GM18519 (cell line): ENCODE measurements at regions not wholly inside any gene's neighbourhood (a gene's known extent, or its start where the extent isn't known, plus 50 kb on each side); places are given as distances from the start of the nearest gene placed in this dataset.
"Not testable (repeated sequence)": the region's sequence is repeated elsewhere in the genome, so short reads cannot be mapped to it uniquely, and the experiment has no call there.

ENCODE experiments used
- ATAC-seq: cut with Tn5 transposase; IDR thresholded peaks from one replicate; pipeline ENCODE4 v1.9.1; 2021; ENCODE audit warnings: mild to moderate bottlenecking, moderate library complexity; ENCODE audit not compliant: unreplicated experiment, low FRiP score

DNA sequence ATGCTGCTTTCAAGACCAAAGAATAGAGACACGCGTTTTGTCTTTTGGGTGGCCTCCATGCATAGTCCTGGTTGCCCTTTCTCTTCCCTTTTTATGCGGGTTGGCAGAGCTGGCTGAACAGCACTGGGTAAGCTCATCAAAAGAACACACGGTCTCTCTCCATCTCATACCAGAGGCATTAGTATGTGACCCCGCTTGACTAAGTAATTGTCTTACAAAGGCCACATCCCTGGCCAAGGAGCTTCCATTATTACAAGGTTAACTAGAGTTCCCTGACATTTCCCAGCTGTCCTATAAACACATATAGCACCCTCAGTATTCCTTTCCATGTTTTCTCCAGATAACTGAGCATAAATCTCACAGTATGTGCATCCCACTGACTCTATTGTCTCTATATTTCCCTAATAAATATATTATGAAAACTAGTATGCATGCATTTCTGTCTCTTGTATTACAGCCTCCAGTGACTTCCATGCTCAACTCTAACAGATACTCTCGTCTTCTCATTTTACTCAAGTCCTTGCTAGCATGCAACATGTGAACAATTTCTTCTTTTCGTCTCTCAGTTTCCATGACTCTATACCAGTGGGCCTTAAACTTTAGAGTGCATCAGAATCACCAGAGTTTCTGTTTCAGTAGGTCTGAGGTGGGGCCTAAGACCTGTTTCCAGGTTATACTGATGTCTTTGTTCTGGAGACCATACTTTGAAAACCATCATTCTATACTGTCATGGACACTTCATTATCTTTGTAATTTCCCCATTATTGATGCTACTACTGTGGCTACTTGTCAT, 247.7 kb upstream of the ARSJ start:
- no peak for ATAC-seq

DNA sequence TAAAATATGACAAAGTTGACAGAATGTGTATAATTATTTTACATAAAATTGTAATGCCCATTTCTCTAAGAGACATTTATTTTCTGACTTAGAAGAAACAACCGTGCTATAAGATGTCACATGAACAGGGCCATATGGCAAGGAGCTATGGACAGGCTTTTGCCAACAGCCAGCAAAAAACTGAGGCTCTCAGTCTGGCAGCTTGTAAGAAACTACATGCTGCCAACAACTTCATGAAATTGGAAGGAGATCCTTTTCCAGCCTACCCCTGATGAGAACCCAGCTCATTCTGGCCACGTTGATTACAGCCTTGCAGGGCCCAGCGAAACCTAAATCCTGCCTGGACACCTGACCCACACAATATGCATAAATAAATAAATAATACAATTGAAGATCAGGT, 250.3 kb upstream of the ARSJ start:
- no peak for ATAC-seq

DNA sequence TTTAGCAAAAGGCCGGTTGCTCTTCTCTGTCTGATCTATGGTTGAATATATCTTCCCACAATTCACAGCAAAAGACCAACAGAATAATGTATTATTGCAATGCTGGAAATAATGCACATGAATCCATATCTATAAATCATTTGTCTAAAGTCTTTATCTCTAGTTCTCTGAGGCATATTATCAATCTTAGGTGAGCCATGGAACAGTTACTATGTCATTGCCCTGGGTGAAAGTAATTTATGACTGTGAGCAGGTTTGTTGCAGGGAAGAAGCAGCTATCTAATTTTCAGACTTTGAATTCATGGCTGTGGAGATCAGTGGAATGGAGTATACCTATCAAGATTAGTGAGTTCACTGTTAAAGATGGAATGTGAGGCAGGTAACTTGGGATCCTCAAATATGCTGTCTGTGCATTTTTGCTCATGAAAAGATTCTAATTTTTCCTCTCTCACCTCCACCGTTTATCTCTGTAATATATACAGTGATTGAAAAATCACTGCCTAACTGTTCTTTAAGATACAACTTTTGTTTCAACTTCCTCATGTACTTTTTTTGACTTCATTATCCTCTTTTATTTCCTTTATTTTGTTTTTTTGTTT, 256.8 kb upstream of the ARSJ start:
- ATAC-seq: no peak

DNA sequence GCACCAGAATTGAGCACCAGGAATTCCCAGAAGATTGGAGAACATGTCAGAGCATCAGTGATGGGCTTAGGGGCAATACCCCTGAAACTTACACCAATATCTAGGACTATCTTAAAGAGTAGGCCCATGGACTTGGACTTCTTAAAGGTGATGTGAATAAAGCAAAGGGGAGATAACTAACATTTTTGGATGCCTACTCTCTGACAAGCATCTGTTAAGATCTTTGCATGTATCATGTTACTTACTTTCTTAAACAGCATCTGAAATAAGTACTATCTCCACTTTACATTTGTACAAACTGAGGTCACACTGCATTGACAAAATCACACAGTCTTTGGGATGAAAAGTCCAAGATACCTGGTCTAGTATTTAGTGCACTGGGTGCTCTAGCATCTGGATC, 258.6 kb upstream of the ARSJ start:
- ATAC-seq: no peak

DNA sequence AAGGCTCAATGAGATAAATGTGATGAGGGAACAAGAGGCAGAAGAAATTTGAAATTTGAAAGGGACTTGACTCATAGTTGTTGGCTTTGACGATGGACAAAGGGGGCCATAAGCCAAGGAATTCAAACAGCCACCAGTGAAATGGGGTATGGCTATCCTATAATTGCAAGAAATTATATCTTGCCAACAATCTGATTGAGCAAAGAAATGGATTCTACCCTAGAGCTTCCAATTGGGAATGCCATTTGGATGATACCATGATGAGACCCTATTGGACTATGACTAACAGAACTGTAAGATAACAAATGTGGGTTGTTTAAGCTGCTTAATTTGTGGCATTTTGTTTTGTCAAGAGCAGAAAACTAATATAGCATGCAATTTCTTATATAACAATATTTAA, 270.1 kb upstream of the ARSJ start:
- no peak for ATAC-seq

DNA sequence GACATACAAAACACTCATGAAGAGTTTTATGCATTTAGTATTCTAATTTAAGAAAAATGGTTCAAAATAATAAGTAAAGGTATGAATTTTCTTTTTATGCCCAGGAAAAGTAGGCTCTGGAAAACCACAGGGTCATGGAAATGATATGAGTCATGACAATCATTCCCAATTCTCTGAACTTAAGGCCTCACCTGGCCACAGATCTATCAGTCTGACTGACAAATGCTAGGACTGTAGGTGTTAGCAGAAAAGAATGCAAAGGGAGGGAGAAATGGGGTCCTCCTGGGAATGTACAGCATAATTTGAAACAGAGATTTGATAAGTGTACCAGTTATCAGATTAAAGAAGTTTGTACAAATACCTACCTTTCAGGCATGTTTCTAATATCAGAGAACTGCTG, 270.5 kb upstream of the ARSJ start:
- no peak for ATAC-seq

DNA sequence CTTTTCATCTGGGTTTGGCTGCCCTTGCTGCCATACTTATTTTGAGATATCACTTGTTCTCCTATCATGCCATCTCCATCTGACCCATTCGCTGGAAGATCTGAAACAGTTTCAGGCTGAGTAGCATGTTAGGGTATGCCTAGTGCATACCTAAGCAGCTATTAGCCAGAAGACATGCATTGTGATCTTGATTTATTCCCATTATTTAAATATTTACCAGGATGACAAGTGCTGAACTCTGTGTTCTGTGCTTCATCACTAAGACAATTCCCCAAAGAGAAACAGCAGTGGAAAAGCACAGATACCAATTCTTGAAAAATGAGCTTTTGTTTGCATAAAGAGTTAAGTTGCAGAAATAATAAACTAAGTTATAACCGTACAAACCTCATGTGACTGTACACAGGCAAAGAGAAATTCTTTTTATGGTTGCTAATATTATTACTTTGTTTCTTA, 271.0 kb upstream of the ARSJ start:
- no peak for ATAC-seq

DNA sequence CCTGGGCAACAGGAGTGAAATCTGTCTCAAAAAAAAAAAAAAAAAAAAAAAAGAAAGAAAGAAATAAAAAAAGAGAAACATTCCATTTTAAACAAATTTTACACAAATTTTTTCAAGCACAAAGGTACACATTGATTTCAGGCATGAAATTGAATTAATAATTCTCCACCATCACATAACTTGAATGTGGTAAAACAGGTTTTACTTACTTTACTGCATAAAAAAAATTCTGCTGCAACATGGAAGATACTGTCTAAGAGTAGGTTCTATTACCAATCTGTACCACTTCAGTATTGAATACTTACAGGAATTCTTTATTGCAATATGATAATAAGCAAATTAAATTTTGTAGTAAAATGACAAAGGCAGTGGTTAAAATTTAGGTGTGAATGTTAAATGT, 271.6 kb upstream of the ARSJ start:
- no peak for ATAC-seq

DNA sequence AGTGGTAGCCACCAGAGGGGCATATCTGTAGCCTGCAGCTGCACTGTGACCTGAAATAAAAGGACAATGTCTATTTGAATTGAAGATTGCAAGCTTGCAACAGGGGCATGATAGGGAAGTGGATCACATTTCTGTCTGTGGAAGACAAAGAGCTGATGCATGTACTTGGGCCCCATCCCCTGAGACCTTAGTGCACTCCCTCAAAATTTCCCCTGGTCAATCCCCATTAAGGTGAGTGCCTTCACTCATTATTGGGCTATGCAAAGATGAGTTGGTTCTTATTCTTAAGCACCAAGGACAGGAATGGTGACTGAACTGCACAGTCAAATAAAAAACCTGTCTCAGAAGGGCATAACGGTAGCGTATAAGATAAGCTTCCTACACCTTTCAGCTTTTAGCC, 273.1 kb upstream of the ARSJ start:
- no peak for ATAC-seq

DNA sequence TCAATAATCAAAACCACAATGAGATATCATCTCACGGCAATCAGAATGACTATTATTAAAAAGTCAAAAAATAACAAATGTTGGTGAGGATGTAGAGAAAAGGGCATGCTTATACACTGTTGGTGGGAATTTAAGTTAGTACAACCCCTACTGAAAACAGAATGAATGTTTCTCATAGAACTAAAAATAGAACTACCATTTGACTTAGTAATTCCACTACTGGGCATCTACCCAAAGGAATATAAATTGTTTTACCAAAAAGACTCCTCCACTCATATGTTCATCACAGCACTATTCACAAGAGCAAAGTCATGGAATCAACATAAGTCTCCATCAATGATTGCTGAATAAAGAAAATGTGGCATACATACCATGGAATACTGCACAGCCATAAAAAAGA, 278.1 kb upstream of the ARSJ start:
- ATAC-seq: no peak

DNA sequence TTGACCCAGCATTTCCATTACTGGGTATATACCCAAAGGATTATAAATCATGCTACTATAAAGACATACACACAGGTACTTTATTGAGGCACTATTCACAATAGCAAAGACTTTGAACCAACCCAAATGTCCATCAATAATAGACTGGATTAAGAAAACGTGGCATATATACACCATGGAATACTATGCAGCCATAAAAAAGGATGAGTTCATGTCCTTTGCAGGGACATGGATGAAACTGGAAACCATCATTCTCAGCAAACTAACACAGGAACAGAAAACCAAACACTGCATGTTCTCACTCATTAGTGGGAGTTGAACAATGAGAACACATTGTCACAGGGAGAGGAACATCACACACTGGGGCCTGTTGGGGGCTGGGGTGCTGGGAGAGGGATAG, 283.0 kb upstream of the ARSJ start:
- not testable (repeated sequence) for ATAC-seq

DNA sequence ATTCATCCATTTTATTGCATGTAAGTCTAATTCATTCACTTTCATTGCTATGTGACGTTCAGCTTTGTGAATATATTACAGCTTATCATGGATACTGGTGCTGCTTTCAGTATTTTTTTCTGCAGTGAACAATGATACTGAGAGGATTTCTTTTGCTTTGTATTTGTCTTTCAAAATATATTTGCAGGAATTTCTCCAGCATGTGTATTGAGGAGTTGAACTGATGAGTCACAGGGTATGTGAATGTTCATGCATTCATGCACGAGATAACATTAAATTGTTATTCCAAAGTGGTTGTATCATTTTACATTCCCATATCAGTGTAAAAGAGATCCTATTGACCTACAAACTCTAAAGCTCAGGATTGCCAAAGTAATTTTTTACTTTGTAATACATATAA, 283.8 kb upstream of the ARSJ start:
- ATAC-seq: no peak

DNA sequence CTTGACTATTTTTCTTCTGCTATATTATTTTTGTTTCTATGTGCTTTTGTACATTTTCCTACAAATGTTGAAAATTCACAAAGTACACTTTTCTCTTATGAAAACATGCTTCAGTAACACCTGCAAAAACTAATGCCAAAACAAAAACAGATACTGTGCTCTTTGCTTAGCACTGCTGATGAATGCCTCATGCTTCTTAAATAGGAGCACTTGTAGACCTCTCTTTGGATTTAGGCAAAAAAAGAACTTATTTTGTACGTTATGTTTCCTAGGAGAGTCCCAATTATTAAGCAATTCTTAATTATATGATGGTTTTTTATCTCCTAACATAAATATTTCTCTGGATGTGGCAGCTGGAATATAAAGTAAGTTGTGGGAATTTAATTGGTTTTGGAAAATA, 285.0 kb upstream of the ARSJ start:
- ATAC-seq: no peak

DNA sequence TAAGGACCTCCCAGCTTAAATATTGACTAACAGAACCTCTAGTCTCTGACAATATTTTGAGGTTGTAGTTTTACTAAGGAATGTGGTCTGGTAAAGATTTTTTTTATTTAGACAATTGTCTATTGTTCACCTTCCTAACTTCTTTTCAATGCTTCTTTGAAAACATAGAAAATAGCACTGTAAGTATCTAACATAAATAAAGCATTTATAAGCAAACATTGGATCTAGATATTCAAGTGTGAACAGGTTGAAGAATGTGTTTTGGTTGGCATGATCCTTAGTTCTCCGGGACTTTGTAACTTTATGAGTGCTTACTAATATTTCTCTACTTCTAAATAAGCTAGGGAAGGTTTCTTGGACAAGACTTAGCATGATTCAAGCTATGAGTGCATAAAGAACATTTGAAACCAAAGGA, 285.4 kb upstream of the ARSJ start:
- ATAC-seq: no peak

DNA sequence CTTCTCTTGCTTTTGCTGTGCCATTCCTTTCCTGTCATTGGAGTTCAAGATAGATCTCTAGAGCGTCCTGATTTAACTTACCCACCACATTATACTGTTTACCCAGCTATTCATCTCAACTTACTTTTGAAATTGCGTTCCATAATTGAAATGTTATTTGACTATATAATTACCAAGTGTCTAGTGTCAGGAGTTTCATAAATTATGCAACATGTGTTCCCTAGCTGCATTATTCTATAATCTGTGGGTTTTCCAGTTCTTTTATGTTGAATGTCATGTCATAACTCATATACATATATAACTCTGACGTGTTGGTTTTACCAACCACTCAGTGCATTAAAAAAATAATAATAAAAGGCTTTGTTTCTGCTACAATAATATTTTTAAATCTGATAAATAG, 285.9 kb upstream of the ARSJ start:
- ATAC-seq: no peak

DNA sequence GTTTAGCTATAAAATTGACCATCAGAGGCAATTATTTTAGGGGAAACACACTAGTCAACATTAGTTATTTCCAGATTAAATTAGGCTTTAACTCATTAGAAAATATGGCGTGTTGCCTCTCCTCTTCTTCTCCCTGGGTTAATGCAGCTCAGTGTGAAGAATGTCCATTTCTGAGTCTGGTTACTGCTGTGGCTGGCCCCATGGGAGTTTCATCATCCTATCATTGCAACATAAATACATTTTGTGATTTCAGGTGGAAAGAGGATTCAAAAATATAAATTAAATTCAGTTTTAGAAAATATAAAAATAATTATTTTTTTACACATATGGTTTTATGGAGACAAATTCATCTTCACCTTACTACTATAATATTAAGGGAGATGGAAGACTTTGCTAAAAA, 288.5 kb upstream of the ARSJ start:
- no peak for ATAC-seq

DNA sequence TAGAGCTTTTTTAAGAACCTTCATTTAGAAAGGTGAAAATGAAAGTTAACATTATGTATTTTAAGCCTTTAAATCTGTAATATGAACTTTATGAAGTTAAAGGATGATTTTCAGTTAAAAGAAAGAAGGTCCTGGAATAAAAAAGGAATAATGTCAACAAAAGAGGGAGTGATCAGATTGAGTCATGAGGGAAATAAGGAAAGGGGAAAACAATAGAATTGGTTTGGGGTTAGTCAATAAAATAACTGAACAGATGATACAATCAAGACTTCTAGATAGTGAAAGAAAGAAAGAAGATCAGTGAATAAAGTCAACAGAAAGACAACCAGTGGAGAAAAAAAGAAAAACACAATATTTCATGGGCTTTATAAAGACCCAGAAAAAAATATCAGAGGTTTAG, 291.6 kb upstream of the ARSJ start:
- ATAC-seq: no peak

DNA sequence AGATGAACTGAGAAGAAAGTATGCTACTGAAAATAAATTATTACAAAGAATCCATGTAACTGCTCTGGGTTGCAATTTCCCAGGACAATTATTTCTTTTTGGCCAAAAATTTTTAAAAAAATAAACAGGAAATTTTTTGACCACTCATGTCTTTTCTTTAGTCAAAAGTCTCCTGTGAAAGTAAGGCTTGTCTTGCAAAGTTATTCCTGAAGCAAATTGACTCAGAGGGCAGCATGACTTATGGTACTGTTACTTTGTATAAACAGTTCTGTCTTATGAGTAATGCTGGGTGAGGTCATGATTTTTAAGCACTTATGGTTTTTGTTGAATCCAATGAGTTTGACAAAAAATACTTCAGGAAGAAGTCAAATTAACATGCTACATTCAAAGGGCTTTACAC, 292.8 kb upstream of the ARSJ start:
- no peak for ATAC-seq

DNA sequence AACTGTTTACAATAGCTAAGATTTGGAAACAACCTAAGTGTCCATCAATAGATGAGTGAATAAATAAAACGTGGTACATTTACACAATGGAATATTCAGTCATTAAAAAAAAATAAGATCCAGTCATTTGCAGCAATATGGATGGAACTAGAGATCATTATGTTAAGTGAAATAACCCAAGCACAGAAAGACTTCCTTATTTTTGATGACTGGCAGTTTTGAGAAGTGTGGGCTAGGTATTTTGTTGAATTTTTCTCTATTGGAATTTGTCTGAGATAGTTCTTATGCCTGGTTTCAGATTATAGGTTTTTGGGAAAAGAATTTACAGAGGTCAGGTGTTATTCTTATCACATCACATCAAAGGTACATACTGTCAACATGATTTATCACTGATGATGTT, 293.8 kb upstream of the ARSJ start:
- ATAC-seq: no peak

DNA sequence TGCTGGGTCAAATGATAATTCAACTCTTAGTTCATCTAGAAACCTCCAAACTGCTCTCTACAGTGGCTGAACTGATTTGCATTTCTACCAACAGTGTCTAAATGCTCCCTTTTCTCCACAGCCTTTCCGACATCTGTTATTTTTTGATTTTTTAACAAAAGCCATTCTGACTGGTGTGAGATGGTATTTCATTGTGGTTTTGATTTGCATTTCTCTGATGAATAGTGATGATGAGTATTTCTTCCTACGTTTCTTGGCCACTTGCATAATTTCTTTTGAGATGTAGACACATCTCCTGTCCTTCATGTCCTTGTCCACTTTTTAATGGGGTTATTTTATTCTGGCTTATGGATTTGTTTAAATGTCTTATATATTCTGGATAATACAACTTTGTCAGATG, 298.2 kb upstream of the ARSJ start:
- ATAC-seq: no peak

DNA sequence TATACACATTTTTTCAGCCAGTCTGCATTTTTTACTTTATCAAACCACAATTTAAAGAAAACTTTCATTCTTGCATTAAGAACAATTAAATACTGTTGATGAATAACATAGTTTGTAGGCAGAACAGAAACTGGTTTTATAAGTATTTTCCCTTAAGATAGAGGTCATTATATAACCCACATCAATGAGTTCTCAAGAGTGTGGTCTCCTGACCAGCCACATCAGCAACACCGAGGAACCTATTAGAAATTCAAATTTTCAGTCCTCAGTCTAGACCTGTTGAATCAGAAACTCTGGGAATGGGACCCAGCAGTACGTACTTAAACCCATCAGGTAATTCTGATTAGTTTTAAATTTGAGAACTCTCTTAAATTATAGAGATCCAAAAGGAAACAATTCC, 299.6 kb upstream of the ARSJ start:
- no peak for ATAC-seq

DNA sequence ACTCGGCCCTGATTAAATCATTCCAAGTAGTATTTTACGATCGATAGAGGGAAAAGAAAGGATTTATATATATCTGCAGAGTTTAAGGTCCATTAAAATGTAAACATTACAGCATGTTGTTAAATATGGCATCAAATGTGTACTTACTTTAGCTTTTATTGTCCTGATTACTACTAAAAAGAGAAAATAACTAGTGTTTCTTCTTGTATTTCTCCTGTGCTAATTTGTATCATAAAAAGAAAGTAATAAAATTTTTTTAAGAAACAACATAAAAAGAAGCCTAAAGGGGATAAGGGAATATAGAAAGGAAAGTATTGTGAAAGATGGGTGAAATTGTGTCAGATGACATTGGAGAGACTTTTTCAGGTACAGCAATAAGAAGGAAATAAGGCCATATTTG, 300.3 kb upstream of the ARSJ start:
- ATAC-seq: no peak
